OCI-LY1 (cell line): ENCODE measurements at regions not wholly inside any gene's neighbourhood (a gene's known extent, or its start where the extent isn't known, plus 50 kb on each side); places are given as distances from the start of the nearest gene placed in this dataset.

Experiments used
- H2AFZ ChIP-seq: fragments of 200-600 bp; sonication (generic), shearing (Covaris generic); 2 replicates; pipeline ENCODE4 v1.6.0; 2014; ENCODE audit warnings: antibody characterized with exemption, mild to moderate bottlenecking, low read length
- H3F3A ChIP-seq: fragments of 200-600 bp; sonication (generic), shearing (Covaris generic); 2 replicates; pipeline ENCODE4 v1.6.0; 2014; ENCODE audit warnings: mild to moderate bottlenecking, antibody characterized with exemption, low read length, moderate library complexity; ENCODE audit not compliant: insufficient read depth
- H3K27ac ChIP-seq: fragments of 200-600 bp; sonication (generic); 2 replicates; pipeline ENCODE4 v1.5.1; 2014; ENCODE audit warnings: low read length, mixed run types, mild to moderate bottlenecking, low read depth; ENCODE audit not compliant: poor library complexity, severe bottlenecking
- H3K27me3 ChIP-seq: fragments of 200-600 bp; sonication (generic); 2 replicates; pipeline ENCODE4 v1.6.0; 2014; ENCODE audit warnings: antibody characterized with exemption, mild to moderate bottlenecking, low read length, moderate library complexity; ENCODE audit not compliant: insufficient read depth
- H3K36me3 ChIP-seq: fragments of 200-600 bp; sonication (generic); 2 replicates; pipeline ENCODE4 v1.6.1; 2014; ENCODE audit warnings: mild to moderate bottlenecking, antibody characterized with exemption, low read length, moderate library complexity, mixed read lengths; ENCODE audit not compliant: insufficient read depth
- H3K4me1 ChIP-seq: fragments of 200-600 bp; sonication (generic); 2 replicates; pipeline ENCODE4 v1.5.1; 2014; ENCODE audit warnings: mild to moderate bottlenecking, low read length, moderate library complexity; ENCODE audit not compliant: insufficient read depth, severe bottlenecking
- H3K4me2 ChIP-seq: fragments of 200-600 bp; sonication (generic), shearing (Covaris generic); 2 replicates; pipeline ENCODE4 v1.6.1; 2014; ENCODE audit warnings: low read length
- H3K4me3 ChIP-seq: fragments of 200-600 bp; sonication (generic); 2 replicates; pipeline ENCODE4 v1.5.1; 2014; ENCODE audit warnings: low read length, low read depth, mild to moderate bottlenecking, mixed read lengths; ENCODE audit not compliant: poor library complexity, severe bottlenecking
- H3K79me2 ChIP-seq: fragments of 200-600 bp; shearing (Covaris generic); 2 replicates; pipeline ENCODE4 v1.6.1; 2016; ENCODE audit warnings: mixed run types, low read length, mixed read lengths; ENCODE audit not compliant: insufficient read depth
- H3K9ac ChIP-seq: fragments of 200-600 bp; sonication (generic), shearing (Covaris generic); 2 replicates; pipeline ENCODE4 v1.6.1; 2014; ENCODE audit warnings: mild to moderate bottlenecking, low read length, mixed read lengths
- H3K9me2 ChIP-seq: fragments of 200-600 bp; sonication (generic), shearing (Covaris generic); 2 replicates; pipeline ENCODE4 v1.6.1; 2014; ENCODE audit warnings: low read depth, mild to moderate bottlenecking, low read length, mixed read lengths
- H3K9me3 ChIP-seq: fragments of 200-600 bp; shearing (Covaris generic); 2 replicates; pipeline ENCODE4 v1.6.1; 2014; ENCODE audit warnings: low read length, mixed read lengths
- H4K20me1 ChIP-seq: fragments of 200-600 bp; sonication (generic), shearing (Covaris generic); 2 replicates; pipeline ENCODE4 v1.6.0; 2016; ENCODE audit warnings: mild to moderate bottlenecking, low read length; ENCODE audit not compliant: insufficient read depth
- EZH2 ChIP-seq: fragments of 200-600 bp; sonication (generic), shearing (Covaris generic); IDR thresholded peaks from 2 replicates; pipeline ENCODE4 v1.8.0; 2017; ENCODE audit warnings: borderline replicate concordance, mixed run types, mild to moderate bottlenecking, antibody characterized with exemption, low read length, moderate library complexity, mixed read lengths
- TF ChIP-seq, protein P1 (sequence below): fragments of 200-600 bp; sonication (generic), shearing (Covaris generic); IDR thresholded peaks from 2 replicates; pipeline ENCODE4 v1.5.1; 2017; ENCODE audit warnings: mild to moderate bottlenecking, antibody characterized with exemption, low read length, moderate library complexity, mixed read lengths

DNA sequence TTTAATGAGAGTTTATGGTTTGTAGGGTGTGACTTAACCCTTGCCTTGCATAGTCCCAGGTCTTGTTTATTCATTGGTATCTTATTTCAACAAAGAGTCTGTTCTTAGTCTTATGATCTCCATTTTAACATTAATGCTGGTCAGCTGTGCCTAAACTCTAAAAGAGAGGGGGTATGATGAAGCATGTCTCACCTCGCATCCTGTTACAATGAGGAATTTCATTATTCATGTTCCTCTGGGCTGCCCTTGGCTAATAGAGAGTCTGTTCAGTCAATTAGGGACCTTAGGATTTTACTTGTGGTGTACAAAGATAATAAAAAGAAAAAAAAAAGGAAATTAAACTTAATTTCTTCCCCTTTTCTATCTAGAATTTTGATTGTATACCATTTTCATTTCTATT is 831.9 kb upstream of the CDH2 start:
- no peak overlapping the region for H3K4me2 ChIP-seq
- no peaks in the 10 kb centered on the region for H3K27me3 ChIP-seq
- no peaks in the 10 kb centered on the region for H4K20me1 ChIP-seq
- no peak overlapping the region for H2AFZ ChIP-seq
- H3K9me3 ChIP-seq, result no peaks in the 10 kb centered on the region
- TF ChIP-seq, protein P1, sequence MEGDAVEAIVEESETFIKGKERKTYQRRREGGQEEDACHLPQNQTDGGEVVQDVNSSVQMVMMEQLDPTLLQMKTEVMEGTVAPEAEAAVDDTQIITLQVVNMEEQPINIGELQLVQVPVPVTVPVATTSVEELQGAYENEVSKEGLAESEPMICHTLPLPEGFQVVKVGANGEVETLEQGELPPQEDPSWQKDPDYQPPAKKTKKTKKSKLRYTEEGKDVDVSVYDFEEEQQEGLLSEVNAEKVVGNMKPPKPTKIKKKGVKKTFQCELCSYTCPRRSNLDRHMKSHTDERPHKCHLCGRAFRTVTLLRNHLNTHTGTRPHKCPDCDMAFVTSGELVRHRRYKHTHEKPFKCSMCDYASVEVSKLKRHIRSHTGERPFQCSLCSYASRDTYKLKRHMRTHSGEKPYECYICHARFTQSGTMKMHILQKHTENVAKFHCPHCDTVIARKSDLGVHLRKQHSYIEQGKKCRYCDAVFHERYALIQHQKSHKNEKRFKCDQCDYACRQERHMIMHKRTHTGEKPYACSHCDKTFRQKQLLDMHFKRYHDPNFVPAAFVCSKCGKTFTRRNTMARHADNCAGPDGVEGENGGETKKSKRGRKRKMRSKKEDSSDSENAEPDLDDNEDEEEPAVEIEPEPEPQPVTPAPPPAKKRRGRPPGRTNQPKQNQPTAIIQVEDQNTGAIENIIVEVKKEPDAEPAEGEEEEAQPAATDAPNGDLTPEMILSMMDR, result no peak
- no peak for TF ChIP-seq EZH2
- no peaks in the 10 kb centered on the region for H3F3A ChIP-seq
- no peak overlapping the region for H3K4me3 ChIP-seq
- no peaks in the 10 kb centered on the region for H3K9me2 ChIP-seq
- no peaks in the 10 kb centered on the region for H3K79me2 ChIP-seq
- no peak overlapping the region for H3K27ac ChIP-seq
- no peaks in the 10 kb centered on the region for H3K4me1 ChIP-seq
- H3K9ac ChIP-seq, result no peak overlapping the region
- H3K36me3 ChIP-seq, result no peaks in the 10 kb centered on the region

GRCh38 chr18:29007986-29008654 is 831.2 kb upstream of the CDH2 start:
- H3K27ac ChIP-seq, result no peak overlapping the region
- no peaks in the 10 kb centered on the region for H4K20me1 ChIP-seq
- no peak overlapping the region for H3K4me2 ChIP-seq
- no peaks in the 10 kb centered on the region for H3K9me2 ChIP-seq
- H3K9me3 ChIP-seq, result no peaks in the 10 kb centered on the region
- H2AFZ ChIP-seq, result no peak overlapping the region
- no peak overlapping the region for H3K4me3 ChIP-seq
- no peaks in the 10 kb centered on the region for H3K27me3 ChIP-seq
- no peaks in the 10 kb centered on the region for H3F3A ChIP-seq
- no peak overlapping the region for H3K9ac ChIP-seq
- TF ChIP-seq EZH2, result no peak
- TF ChIP-seq, protein P1, result no peak
- H3K79me2 ChIP-seq, result no peaks in the 10 kb centered on the region
- H3K4me1 ChIP-seq, result no peaks in the 10 kb centered on the region
- H3K36me3 ChIP-seq, result no peaks in the 10 kb centered on the region

DNA sequence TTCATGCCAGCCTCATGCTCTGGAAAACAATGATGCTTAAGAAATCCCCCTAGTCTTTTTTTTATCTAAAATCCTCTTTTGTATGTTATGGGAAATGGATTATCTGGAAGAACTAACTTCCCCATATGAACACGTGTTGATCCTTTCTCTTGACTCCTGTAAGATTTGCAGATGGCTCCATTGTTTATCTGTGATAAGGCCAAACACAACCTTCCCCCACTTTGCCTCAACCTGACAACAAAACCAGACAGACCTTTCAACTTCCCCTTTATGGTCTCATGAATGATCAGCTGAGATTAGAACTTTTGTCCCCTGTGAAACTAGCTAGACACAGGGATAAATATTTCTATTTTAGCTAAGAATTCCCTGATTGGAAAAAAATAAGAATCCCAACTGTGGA is 828.0 kb upstream of the CDH2 start:
- no peak overlapping the region for H3K4me2 ChIP-seq
- H3K9me2 ChIP-seq, result no peaks in the 10 kb centered on the region
- no peaks in the 10 kb centered on the region for H3K79me2 ChIP-seq
- H3K9ac ChIP-seq, result no peak overlapping the region
- H3K4me1 ChIP-seq, result no peaks in the 10 kb centered on the region
- H3K36me3 ChIP-seq, result no peaks in the 10 kb centered on the region
- H3F3A ChIP-seq, result no peaks in the 10 kb centered on the region
- H4K20me1 ChIP-seq, result no peaks in the 10 kb centered on the region
- no peak for TF ChIP-seq EZH2
- TF ChIP-seq, protein P1, result no peak
- no peak overlapping the region for H3K4me3 ChIP-seq
- H3K27ac ChIP-seq, result no peak overlapping the region
- H3K27me3 ChIP-seq, result no peaks in the 10 kb centered on the region
- H3K9me3 ChIP-seq, result no peaks in the 10 kb centered on the region
- H2AFZ ChIP-seq, result no peak overlapping the region
